H9 (cell line): ENCODE measurements at regions not wholly inside any gene's neighbourhood (a gene's known extent, or its start where the extent isn't known, plus 50 kb on each side); places are given as distances from the start of the nearest gene placed in this dataset.

ENCODE experiments used
- DNase-seq: peaks from one replicate; pipeline ENCODE4 v3.0.0-alpha.2; 2017
- H2AFZ ChIP-seq: one replicate; pipeline ENCODE4 v1.6.1; 2013; ENCODE audit warnings: mild to moderate bottlenecking, low read length, control low read depth, moderate library complexity
- H2AK5ac ChIP-seq: 2 replicates; pipeline ENCODE4 v1.6.1; 2013; ENCODE audit warnings: low read length, control low read depth, mixed read lengths; ENCODE audit not compliant: insufficient read length
- H2BK120ac ChIP-seq: one replicate; pipeline ENCODE4 v1.6.1; 2013; ENCODE audit warnings: low read depth, mild to moderate bottlenecking, low read length, control low read depth, inconsistent platforms; ENCODE audit not compliant: poor library complexity, severe bottlenecking
- H2BK12ac ChIP-seq: 2 replicates; pipeline ENCODE4 v1.6.1; 2013; ENCODE audit warnings: low read length, control low read depth, mixed read lengths, low read depth; ENCODE audit not compliant: insufficient read length
- H2BK15ac ChIP-seq: 2 replicates; pipeline ENCODE4 v1.6.1; 2013; ENCODE audit warnings: low read depth, low read length, control low read depth
- H2BK20ac ChIP-seq: one replicate; pipeline ENCODE4 v1.6.1; 2013; ENCODE audit warnings: low read depth, mild to moderate bottlenecking, low read length, control low read depth, inconsistent platforms; ENCODE audit not compliant: poor library complexity, severe bottlenecking
- H2BK5ac ChIP-seq: 2 replicates; pipeline ENCODE4 v1.6.1; 2013; ENCODE audit warnings: low read length, control low read depth, mixed read lengths; ENCODE audit not compliant: insufficient read length
- H3K14ac ChIP-seq: 2 replicates; pipeline ENCODE4 v1.6.1; 2013; ENCODE audit warnings: low read length, control low read depth; ENCODE audit not compliant: insufficient read depth
- H3K18ac ChIP-seq: 2 replicates; pipeline ENCODE4 v1.6.1; 2013; ENCODE audit warnings: low read depth, mild to moderate bottlenecking, mixed read lengths, low read length, control low read depth; ENCODE audit not compliant: insufficient read length
- H3K23ac ChIP-seq: 2 replicates; pipeline ENCODE4 v1.6.1; 2013; ENCODE audit warnings: low read length, control low read depth, mixed read lengths, low read depth; ENCODE audit not compliant: insufficient read length
- H3K23me2 ChIP-seq: 2 replicates; pipeline ENCODE4 v1.6.1; 2013; ENCODE audit warnings: low read depth, mild to moderate bottlenecking, mixed read lengths, low read length, control low read depth; ENCODE audit not compliant: insufficient read length, poor library complexity, severe bottlenecking
- H3K27ac ChIP-seq: 2 replicates; pipeline ENCODE4 v1.5.1; 2013; ENCODE audit warnings: low read length, control low read depth, mixed read lengths, low read depth; ENCODE audit not compliant: insufficient read length
- H3K27me3 ChIP-seq: 2 replicates; pipeline ENCODE4 v1.6.1; 2013; ENCODE audit warnings: low read length, control low read depth, inconsistent platforms; ENCODE audit not compliant: insufficient read depth
- H3K4ac ChIP-seq: 2 replicates; pipeline ENCODE4 v1.6.1; 2013; ENCODE audit warnings: low read depth, mild to moderate bottlenecking, control low read depth, inconsistent platforms, low read length, moderate library complexity
- H3K4me1 ChIP-seq: 2 replicates; pipeline ENCODE4 v1.6.1; 2013; ENCODE audit warnings: low read length, control low read depth, inconsistent platforms; ENCODE audit not compliant: insufficient read depth
- H3K4me2 ChIP-seq: 2 replicates; pipeline ENCODE4 v1.6.1; 2013; ENCODE audit warnings: low read length, control low read depth, mixed read lengths; ENCODE audit not compliant: insufficient read length, insufficient read depth
- H3K56ac ChIP-seq: 2 replicates; pipeline ENCODE4 v1.6.1; 2013; ENCODE audit warnings: low read depth, mild to moderate bottlenecking, mixed read lengths, low read length, control low read depth; ENCODE audit not compliant: insufficient read length
- H3K79me1 ChIP-seq: 2 replicates; pipeline ENCODE4 v1.6.1; 2013; ENCODE audit warnings: low read depth, mild to moderate bottlenecking, moderate library complexity, low read length, control low read depth, inconsistent platforms; ENCODE audit not compliant: insufficient read depth, poor library complexity, severe bottlenecking
- H3K79me2 ChIP-seq: 2 replicates; pipeline ENCODE4 v1.6.1; 2013; ENCODE audit warnings: low read length, control low read depth, inconsistent platforms; ENCODE audit not compliant: insufficient read depth
- H3K9ac ChIP-seq: 2 replicates; pipeline ENCODE4 v1.6.1; 2013; ENCODE audit warnings: low read length, control low read depth, mixed read lengths; ENCODE audit not compliant: insufficient read length; ENCODE audit errors: extremely low read depth
- H3K9me3 ChIP-seq: one replicate; pipeline ENCODE4 v1.6.1; 2013; ENCODE audit warnings: low read depth, low read length, inconsistent platforms; ENCODE audit not compliant: control insufficient read depth
- H3T11ph ChIP-seq: one replicate; pipeline ENCODE4 v1.6.1; 2013; ENCODE audit warnings: mild to moderate bottlenecking, low read length, control low read depth, inconsistent platforms
- H4K20me1 ChIP-seq: one replicate; pipeline ENCODE4 v1.6.1; 2013; ENCODE audit not compliant: control insufficient read depth, insufficient read length, insufficient read depth
- H4K5ac ChIP-seq: 2 replicates; pipeline ENCODE4 v1.6.1; 2013; ENCODE audit warnings: low read depth, mild to moderate bottlenecking, mixed read lengths, low read length, control low read depth; ENCODE audit not compliant: insufficient read length
- H4K8ac ChIP-seq: replicated peaks from 2 replicates; pipeline ENCODE4 v1.6.1; 2013; ENCODE audit warnings: low read length, control low read depth, mixed read lengths, low read depth; ENCODE audit not compliant: insufficient read length
- H4K91ac ChIP-seq: 2 replicates; pipeline ENCODE4 v1.6.1; 2013; ENCODE audit warnings: low read depth, mild to moderate bottlenecking, moderate library complexity, mixed read lengths, low read length, control low read depth; ENCODE audit not compliant: insufficient read length
- H3K27ac Mint-ChIP-seq, 3 experiments: 2 replicates in 2 of 3; 3 replicates in 1 of 3; pipeline ENCODE4 v1.8.0; 2020 to 2021; ENCODE audit warnings: mixed read lengths in 3 of 3, mild to moderate bottlenecking in 1 of 3, moderate library complexity in 1 of 3
- H3K27me3 Mint-ChIP-seq: 2 replicates; pipeline ENCODE4 v1.8.0; 2021; ENCODE audit warnings: low read depth, mild to moderate bottlenecking, moderate library complexity, mixed read lengths
- H3K36me3 Mint-ChIP-seq, 3 experiments: 2 replicates in 2 of 3; 3 replicates in 1 of 3; pipeline ENCODE4 v1.8.0; 2020 to 2021; ENCODE audit warnings: low read depth in 3 of 3, mixed read lengths in 3 of 3; ENCODE audit not compliant: insufficient read depth in 1 of 3
- H3K4me1 Mint-ChIP-seq, 2 experiments: 2 replicates each; pipeline ENCODE4 v1.8.0; 2020; ENCODE audit warnings: mixed read lengths in 2 of 2
- H3K4me3 Mint-ChIP-seq, 2 experiments: 2 replicates in 1 of 2; 3 replicates in 1 of 2; pipeline ENCODE4 v1.8.0; 2020 to 2021; ENCODE audit warnings: mild to moderate bottlenecking in 2 of 2, mixed read lengths in 2 of 2, moderate library complexity in 1 of 2
- H3K9me3 Mint-ChIP-seq, 2 experiments: 2 replicates in 1 of 2; 3 replicates in 1 of 2; pipeline ENCODE4 v1.8.0; 2020; ENCODE audit warnings: mild to moderate bottlenecking in 2 of 2, mixed read lengths in 2 of 2, moderate library complexity in 1 of 2
- WGBS: extraction: QIAGEN DNeasy Blood & Tissue Kit; methylation state at CpG from one replicate; pipeline ENCODE4 v1.1.7; 2013; ENCODE audit warnings: missing lambda C conversion rate, low lambda C conversion rate, mixed read lengths; ENCODE audit not compliant: insufficient read length; ENCODE audit errors: extremely low coverage; 5-methylcytosine and 5-hydroxymethylcytosine counted together
- TF ChIP-seq, protein P1 (sequence below): fragments of 200-600 bp; sonication (generic); conservative IDR thresholded peaks from 3 replicates; pipeline ENCODE4 v1.8.0; 2021; ENCODE audit warnings: antibody characterized with exemption, mild to moderate bottlenecking

GRCh38 chr2:114108824-114109416 is 219.0 kb downstream of the ACTR3 start:
- Mint-ChIP-seq H3K36me3 (peaks cover 11 to 32% (median 16%) of the 10 kb centered on the region in 3 experiments), H3K4me3 (no peak overlapping the region), H3K27me3 (no peaks in the 10 kb centered on the region), H3K9me3 (peaks cover 27 to 34% of the 10 kb centered on the region in 2 experiments), H3K27ac (peak overlapping the region; percentile 77 to 94 (median 88)), H3K4me1 (peaks cover 32 to 34% of the 10 kb centered on the region in 2 experiments)
- Histone ChIP-seq H3T11ph (no peak overlapping the region), H3K14ac (no peak overlapping the region), H3K4ac (no peak overlapping the region), H4K91ac (no peak overlapping the region), H2AK5ac (no peak overlapping the region), H2BK120ac (no peak overlapping the region), H3K27me3 (no peaks in the 10 kb centered on the region), H3K79me1 (no peaks in the 10 kb centered on the region), H2BK20ac (no peak overlapping the region), H2AFZ (no peak overlapping the region), H3K4me2 (no peak overlapping the region), H2BK15ac (no peak overlapping the region), H3K9ac (no peak overlapping the region), H4K5ac (no peak overlapping the region), H3K23me2 (no peaks in the 10 kb centered on the region), H2BK5ac (no peak overlapping the region), H3K4me1 (peaks cover 8% of the 10 kb centered on the region; the same call in 1 of the 2 replicates), H3K9me3 (no peaks in the 10 kb centered on the region), H2BK12ac (no peak overlapping the region), H3K23ac (no peak overlapping the region), H3K56ac (no peak overlapping the region), H4K8ac (no peak overlapping the region), H4K20me1 (no peaks in the 10 kb centered on the region), H3K18ac (no peak overlapping the region), H3K79me2 (no peaks in the 10 kb centered on the region), H3K27ac (no peak overlapping the region)
- DNase-seq = peak; percentile 34
- TF ChIP-seq, protein P1, sequence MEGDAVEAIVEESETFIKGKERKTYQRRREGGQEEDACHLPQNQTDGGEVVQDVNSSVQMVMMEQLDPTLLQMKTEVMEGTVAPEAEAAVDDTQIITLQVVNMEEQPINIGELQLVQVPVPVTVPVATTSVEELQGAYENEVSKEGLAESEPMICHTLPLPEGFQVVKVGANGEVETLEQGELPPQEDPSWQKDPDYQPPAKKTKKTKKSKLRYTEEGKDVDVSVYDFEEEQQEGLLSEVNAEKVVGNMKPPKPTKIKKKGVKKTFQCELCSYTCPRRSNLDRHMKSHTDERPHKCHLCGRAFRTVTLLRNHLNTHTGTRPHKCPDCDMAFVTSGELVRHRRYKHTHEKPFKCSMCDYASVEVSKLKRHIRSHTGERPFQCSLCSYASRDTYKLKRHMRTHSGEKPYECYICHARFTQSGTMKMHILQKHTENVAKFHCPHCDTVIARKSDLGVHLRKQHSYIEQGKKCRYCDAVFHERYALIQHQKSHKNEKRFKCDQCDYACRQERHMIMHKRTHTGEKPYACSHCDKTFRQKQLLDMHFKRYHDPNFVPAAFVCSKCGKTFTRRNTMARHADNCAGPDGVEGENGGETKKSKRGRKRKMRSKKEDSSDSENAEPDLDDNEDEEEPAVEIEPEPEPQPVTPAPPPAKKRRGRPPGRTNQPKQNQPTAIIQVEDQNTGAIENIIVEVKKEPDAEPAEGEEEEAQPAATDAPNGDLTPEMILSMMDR = no peak
- WGBS = no CpG with 5 or more reads among the region's 3 CpGs
